ENCODE measurements at regions not wholly inside any gene's neighbourhood (a gene's known extent, or its start where the extent isn't known, plus 50 kb on each side); places are given as distances from the start of the nearest gene placed in this dataset.
A peak's percentile ranks its signal among the peaks of the same experiment; 100 is the strongest.

GRCh38 chr1:90114521-90115141 lies 119.7 kb downstream of the ZNF326 start:
- H3K4me3 ChIP-seq (ENCODE audit: low read depth in 1 of 2, low read length in 2 of 2): no peak overlapping the region
- no peak overlapping the region for H2AFZ ChIP-seq (ENCODE audit: low read depth, low read length)
- no peak overlapping the region for H3K4me2 ChIP-seq (ENCODE audit: insufficient read depth, low read length)
- no peaks in the 10 kb centered on the region for H3K9me3 ChIP-seq (ENCODE audit: insufficient read depth, low read length, severe bottlenecking)
- TF ChIP-seq CTCF (IDR thresholded peaks at IDR 0.05; ENCODE audit: borderline replicate concordance, extremely low read depth, low read length, poor library complexity, severe bottlenecking) (peak; percentile 84), EZH2 (IDR thresholded peaks at IDR 0.05; ENCODE audit: borderline replicate concordance, low read depth, low read length, severe bottlenecking) (no peak)
- no peaks in the 10 kb centered on the region for H3K79me2 ChIP-seq (ENCODE audit: insufficient read depth, low read length)
- no peak overlapping the region for H3K27ac ChIP-seq (ENCODE audit: low read length)
- DNase-seq (no peak), ATAC-seq (ENCODE audit: insufficient read depth, low read depth) (peak; percentile 71; the same call in 2 of the 3 replicates)
- H3K36me3 ChIP-seq (ENCODE audit: insufficient read depth, low read length): no peaks in the 10 kb centered on the region
- H4K20me1 ChIP-seq (ENCODE audit: insufficient read depth, low read length): no peaks in the 10 kb centered on the region
- no peak overlapping the region for H3K9ac ChIP-seq (ENCODE audit: low read depth, low read length)
- no peaks in the 10 kb centered on the region for H3K27me3 ChIP-seq (ENCODE audit: insufficient read depth, low read length, poor library complexity)
- H3K4me1 ChIP-seq (ENCODE audit: insufficient read depth, low read length): no peaks in the 10 kb centered on the region

GRCh38 chr1:90107990-90108389 lies 113.1 kb downstream of the ZNF326 start:
- DNase-seq (peak; percentile 22), ATAC-seq (ENCODE audit: insufficient read depth, low read depth) (peak; percentile 75; the same call in 2 of the 3 replicates)
- Histone ChIP-seq H3K9me3 (ENCODE audit: insufficient read depth, low read length, severe bottlenecking) (no peaks in the 10 kb centered on the region), H3K9ac (ENCODE audit: low read depth, low read length) (no peak overlapping the region), H3K4me1 (ENCODE audit: insufficient read depth, low read length) (no peaks in the 10 kb centered on the region; the same call in 1 of the 2 replicates), H3K27me3 (ENCODE audit: insufficient read depth, low read length, poor library complexity) (peaks cover 2% of the 10 kb centered on the region), H3K4me3 (ENCODE audit: low read depth in 1 of 2, low read length in 2 of 2) (no peak overlapping the region), H3K79me2 (ENCODE audit: insufficient read depth, low read length) (no peaks in the 10 kb centered on the region), H3K36me3 (ENCODE audit: insufficient read depth, low read length) (no peaks in the 10 kb centered on the region), H3K4me2 (ENCODE audit: insufficient read depth, low read length) (no peak overlapping the region), H3K27ac (ENCODE audit: low read length) (no peak overlapping the region), H4K20me1 (ENCODE audit: insufficient read depth, low read length) (no peaks in the 10 kb centered on the region), H2AFZ (ENCODE audit: low read depth, low read length) (no peak overlapping the region)
- TF ChIP-seq EZH2 (IDR thresholded peaks at IDR 0.05; ENCODE audit: borderline replicate concordance, low read depth, low read length, severe bottlenecking): no peak
- TF ChIP-seq CTCF (IDR thresholded peaks at IDR 0.05; ENCODE audit: borderline replicate concordance, extremely low read depth, low read length, poor library complexity, severe bottlenecking): no peak

- no peak for TF ChIP-seq EZH2 (IDR thresholded peaks at IDR 0.05; ENCODE audit: borderline replicate concordance, low read depth, low read length, severe bottlenecking)
- TF ChIP-seq CTCF (IDR thresholded peaks at IDR 0.05; ENCODE audit: borderline replicate concordance, extremely low read depth, low read length, poor library complexity, severe bottlenecking): no peak
- H3K27ac ChIP-seq (ENCODE audit: low read length): no peak overlapping the region
- no peaks in the 10 kb centered on the region for H3K79me2 ChIP-seq (ENCODE audit: insufficient read depth, low read length)
- H3K9ac ChIP-seq (ENCODE audit: low read depth, low read length): no peak overlapping the region
- no peaks in the 10 kb centered on the region for H3K36me3 ChIP-seq (ENCODE audit: insufficient read depth, low read length)
- no peaks in the 10 kb centered on the region for H3K9me3 ChIP-seq (ENCODE audit: insufficient read depth, low read length, severe bottlenecking)
- H3K4me2 ChIP-seq (ENCODE audit: insufficient read depth, low read length): no peak overlapping the region
- no peaks in the 10 kb centered on the region for H4K20me1 ChIP-seq (ENCODE audit: insufficient read depth, low read length)
- no peak overlapping the region for H2AFZ ChIP-seq (ENCODE audit: low read depth, low read length)
- peaks cover 2% of the 10 kb centered on the region for H3K27me3 ChIP-seq (ENCODE audit: insufficient read depth, low read length, poor library complexity)
- DNase-seq (no peak), ATAC-seq (ENCODE audit: insufficient read depth, low read depth) (no peak)
- H3K4me3 ChIP-seq (ENCODE audit: low read depth in 1 of 2, low read length in 2 of 2): no peak overlapping the region
- H3K4me1 ChIP-seq (ENCODE audit: insufficient read depth, low read length): no peaks in the 10 kb centered on the region; the same call in 1 of the 2 replicates
Measured at GRCh38 chr1:90106311-90106710, 111.4 kb downstream of the ZNF326 start.

All from DND-41 (cell line).